ENCODE measurements at regions not wholly inside any gene's neighbourhood (a gene's known extent, or its start where the extent isn't known, plus 50 kb on each side); places are given as distances from the start of the nearest gene placed in this dataset.

GRCh38 chr9:80013891-80014290 is 442.1 kb downstream of the TLE4 start:
- no peak for DNase-seq (ENCODE audit: low read depth in 2 of 2)

GRCh38 chr9:80012557-80013330 is 441.0 kb downstream of the TLE4 start:
- DNase-seq (ENCODE audit: low read depth in 2 of 2): no peak

- no peak for DNase-seq (ENCODE audit: low read depth in 2 of 2)
Measured at GRCh38 chr9:80009204-80009603, 437.4 kb downstream of the TLE4 start.

GRCh38 chr9:80004714-80005113 is 432.9 kb downstream of the TLE4 start:
- no peak for DNase-seq (ENCODE audit: low read depth in 2 of 2)

GRCh38 chr9:79990536-79990935 is 418.8 kb downstream of the TLE4 start:
- no peak for DNase-seq (ENCODE audit: low read depth in 2 of 2)

- no peak for DNase-seq (ENCODE audit: low read depth in 2 of 2)
Measured at GRCh38 chr9:79989079-79989478, 417.3 kb downstream of the TLE4 start.

GRCh38 chr9:79988126-79988525 is 416.4 kb downstream of the TLE4 start:
- no peak for DNase-seq (ENCODE audit: low read depth in 2 of 2)

GRCh38 chr9:79986437-79986836 is 414.7 kb downstream of the TLE4 start:
- no peak for DNase-seq (ENCODE audit: low read depth in 2 of 2)

- no peak for DNase-seq (ENCODE audit: low read depth in 2 of 2)
Measured at GRCh38 chr9:79985772-79986171, 414.0 kb downstream of the TLE4 start.

- DNase-seq (ENCODE audit: low read depth in 2 of 2): no peak
Measured at GRCh38 chr9:79985264-79985663, 413.5 kb downstream of the TLE4 start.

- DNase-seq (ENCODE audit: low read depth in 2 of 2): no peak
Measured at GRCh38 chr9:79984429-79985067, 412.8 kb downstream of the TLE4 start.

- DNase-seq (ENCODE audit: low read depth in 2 of 2): no peak
Measured at GRCh38 chr9:79980432-79980831, 408.7 kb downstream of the TLE4 start.

GRCh38 chr9:79977510-79978197 is 405.9 kb downstream of the TLE4 start:
- no peak for DNase-seq (ENCODE audit: low read depth in 2 of 2)

- DNase-seq (ENCODE audit: low read depth in 2 of 2): no peak
Measured at GRCh38 chr9:79977074-79977435, 405.3 kb downstream of the TLE4 start.

- no peak for DNase-seq (ENCODE audit: low read depth in 2 of 2)
Measured at GRCh38 chr9:79976257-79977073, 404.7 kb downstream of the TLE4 start.

GRCh38 chr9:79975621-79976256 is 404.0 kb downstream of the TLE4 start:
- DNase-seq (ENCODE audit: low read depth in 2 of 2): no peak

- no peak for DNase-seq (ENCODE audit: low read depth in 2 of 2)
Measured at GRCh38 chr9:79974806-79975422, 403.1 kb downstream of the TLE4 start.

- no peak for DNase-seq (ENCODE audit: low read depth in 2 of 2)
Measured at GRCh38 chr9:79973627-79974026, 401.9 kb downstream of the TLE4 start.

GRCh38 chr9:79970146-79970425 is 398.3 kb downstream of the TLE4 start:
- no peak for DNase-seq (ENCODE audit: low read depth in 2 of 2)

GRCh38 chr9:79969393-79970145 is 397.8 kb downstream of the TLE4 start:
- no peak for DNase-seq (ENCODE audit: low read depth in 2 of 2)

GRCh38 chr9:79968533-79968932 is 396.8 kb downstream of the TLE4 start:
- DNase-seq (ENCODE audit: low read depth in 2 of 2): no peak

All from stimulated activated CD8-positive, alpha-beta memory T cell treated with anti-CD3 and anti-CD28 coated beads, Interleukin-7, amount 100 ng/mL, for 4 hours (primary cell).